GM10248 (cell line): ENCODE measurements at regions not wholly inside any gene's neighbourhood (a gene's known extent, or its start where the extent isn't known, plus 50 kb on each side); places are given as distances from the start of the nearest gene placed in this dataset.

Source experiments
- CTCF ChIA-PET: fragments of 300-600 bp; sonication (Branson Sonifier 250); formaldehyde crosslinking; extraction: SDS; loops from one replicate; lab custom pipeline; 2021; ENCODE audit warnings: antibody characterized with exemption; lab: Yijun Ruan, JAX
- POLR2A ChIA-PET: fragments of 350-650 bp; sonication (Branson Sonifier 250); formaldehyde crosslinking; extraction: SDS; loops from one replicate; lab custom pipeline; 2020; ENCODE audit warnings: antibody characterized with exemption; lab: Yijun Ruan, JAX
- DNase-seq: peaks from one replicate; pipeline ENCODE4 v3.0.0; 2012; ENCODE audit errors: extremely low spot score
- TF ChIP-seq, protein P1 (sequence below): IDR thresholded peaks from 2 replicates; pipeline ENCODE4 v1.5.1; 2012; ENCODE audit warnings: mild to moderate bottlenecking, low read depth; ENCODE audit errors: extremely low read depth, missing control alignments, control extremely low read depth

DNA sequence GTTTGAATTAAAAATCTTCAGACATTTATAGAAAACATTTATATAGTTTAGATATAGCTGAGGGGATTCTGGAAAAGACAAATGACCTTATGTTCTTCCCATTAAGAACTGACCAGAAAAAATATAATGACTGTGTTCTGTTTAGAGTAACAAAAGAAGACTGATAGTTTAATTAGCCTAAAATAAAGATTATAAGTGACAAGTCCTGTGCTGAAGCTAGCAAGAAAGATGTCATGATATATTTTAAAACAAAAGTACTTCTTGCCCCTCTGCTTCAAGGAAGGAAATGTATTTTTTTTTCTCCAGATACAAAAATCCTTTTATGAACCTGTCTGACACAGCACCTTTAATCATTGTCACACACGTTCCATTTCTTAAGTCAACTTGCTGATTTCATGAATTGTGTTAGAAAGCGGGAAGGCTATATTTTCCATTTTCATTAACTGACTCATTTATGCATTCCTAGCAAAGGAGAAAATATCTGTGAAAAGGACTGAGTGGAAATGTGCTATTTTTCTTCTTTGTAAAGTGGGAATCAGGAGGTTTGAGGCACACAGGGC lies 690.7 kb upstream of the GOT2 start:
- DNase-seq: no peak
- POLR2A ChIA-PET: no interaction called here
- CTCF ChIA-PET: no interaction called here
- TF ChIP-seq, protein P1, sequence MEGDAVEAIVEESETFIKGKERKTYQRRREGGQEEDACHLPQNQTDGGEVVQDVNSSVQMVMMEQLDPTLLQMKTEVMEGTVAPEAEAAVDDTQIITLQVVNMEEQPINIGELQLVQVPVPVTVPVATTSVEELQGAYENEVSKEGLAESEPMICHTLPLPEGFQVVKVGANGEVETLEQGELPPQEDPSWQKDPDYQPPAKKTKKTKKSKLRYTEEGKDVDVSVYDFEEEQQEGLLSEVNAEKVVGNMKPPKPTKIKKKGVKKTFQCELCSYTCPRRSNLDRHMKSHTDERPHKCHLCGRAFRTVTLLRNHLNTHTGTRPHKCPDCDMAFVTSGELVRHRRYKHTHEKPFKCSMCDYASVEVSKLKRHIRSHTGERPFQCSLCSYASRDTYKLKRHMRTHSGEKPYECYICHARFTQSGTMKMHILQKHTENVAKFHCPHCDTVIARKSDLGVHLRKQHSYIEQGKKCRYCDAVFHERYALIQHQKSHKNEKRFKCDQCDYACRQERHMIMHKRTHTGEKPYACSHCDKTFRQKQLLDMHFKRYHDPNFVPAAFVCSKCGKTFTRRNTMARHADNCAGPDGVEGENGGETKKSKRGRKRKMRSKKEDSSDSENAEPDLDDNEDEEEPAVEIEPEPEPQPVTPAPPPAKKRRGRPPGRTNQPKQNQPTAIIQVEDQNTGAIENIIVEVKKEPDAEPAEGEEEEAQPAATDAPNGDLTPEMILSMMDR: no peak

DNA sequence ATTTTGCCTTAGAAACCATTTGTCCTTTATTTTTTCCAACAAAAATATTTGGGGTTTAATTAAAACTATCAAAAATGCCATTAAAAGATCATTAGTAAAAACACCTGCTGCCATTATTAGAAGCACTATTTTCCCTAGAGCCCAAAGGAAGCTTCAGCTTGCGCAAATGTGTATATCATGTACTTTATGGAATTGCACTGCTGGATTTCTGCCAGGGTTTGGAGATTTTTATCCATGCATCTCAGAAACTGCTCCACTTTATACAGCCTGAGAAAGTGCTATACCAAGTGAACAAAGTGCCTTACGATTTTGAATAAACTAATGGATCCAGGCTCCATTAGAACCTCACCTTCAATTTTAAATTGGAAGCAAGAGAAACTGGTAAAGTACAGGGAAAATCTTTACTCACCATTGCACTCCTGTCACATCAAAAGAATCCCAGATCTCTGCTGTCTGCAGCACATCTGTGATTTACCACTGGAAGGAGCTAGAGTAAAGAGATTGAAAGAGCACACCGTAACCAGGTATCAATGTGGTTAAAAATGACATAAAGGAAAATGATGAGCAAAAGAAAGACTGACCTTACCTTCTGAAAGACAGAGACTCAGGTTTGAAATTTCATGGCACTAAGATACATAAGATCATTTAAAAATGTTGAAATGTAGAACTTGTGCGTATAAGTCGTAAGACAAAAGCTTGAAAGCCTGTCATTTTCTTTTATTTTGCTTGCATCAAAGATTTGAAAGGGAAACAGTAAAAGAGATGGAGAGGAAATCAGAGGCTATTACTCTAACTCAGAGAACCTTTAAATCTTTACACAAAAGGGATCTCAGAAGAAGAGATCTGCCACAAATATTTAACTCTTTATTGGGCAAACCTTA lies 678.1 kb upstream of the GOT2 start:
- CTCF ChIA-PET: interaction anchor here (1.2 kb wide), 1 partner anchor 20 kb away, joined by 3 read pairs; no protein-coding TSS in a partner anchor
- DNase-seq: no peak
- POLR2A ChIA-PET: no interaction called here
- TF ChIP-seq, protein P1: no peak

DNA sequence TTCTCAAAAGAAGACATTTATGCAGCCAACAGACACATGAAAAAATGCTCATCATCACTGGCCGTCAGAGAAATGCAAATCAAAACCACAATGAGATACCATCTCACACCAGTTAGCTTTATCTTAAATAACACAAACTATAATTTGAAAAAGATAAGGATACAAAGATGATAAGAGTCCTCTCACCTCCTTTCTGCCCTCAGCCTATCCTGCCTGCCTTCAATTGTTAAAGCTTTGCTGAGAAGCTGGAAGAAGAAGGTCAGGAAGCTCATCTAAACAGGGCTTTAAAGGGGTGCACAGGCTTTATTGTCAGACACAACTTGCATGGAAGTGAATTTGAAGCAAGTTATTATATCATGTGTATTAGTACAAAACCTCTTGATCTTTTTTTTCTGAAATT lies 676.3 kb upstream of the GOT2 start:
- ChIA-PET POLR2A (no interaction called here), CTCF (no interaction called here)
- TF ChIP-seq, protein P1: no peak
- no peak for DNase-seq

DNA sequence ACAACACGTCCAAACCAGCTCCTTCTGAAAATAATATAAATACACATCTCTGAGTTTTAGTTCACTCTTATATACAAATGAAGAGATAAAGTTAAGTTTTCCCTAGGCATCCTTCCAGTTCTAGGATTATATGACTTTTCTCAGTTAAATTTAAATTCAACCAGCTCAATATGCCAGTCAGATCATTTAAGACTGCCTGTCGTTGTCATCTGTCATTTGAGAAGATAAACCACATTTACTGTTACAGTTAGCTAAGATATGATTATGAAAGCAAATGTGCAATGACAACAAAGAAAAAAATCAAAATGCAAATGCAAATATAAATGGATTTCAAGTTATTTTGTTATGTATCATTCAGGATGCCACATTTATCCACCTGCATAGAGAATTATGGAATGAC lies 671.7 kb upstream of the GOT2 start:
- CTCF ChIA-PET: interaction anchor here (1.1 to 1.4 kb wide), 2 partner anchors 12 to 13 kb away, joined by 3 to 4 read pairs; no protein-coding TSS in a partner anchor
- no peak for DNase-seq

DNA sequence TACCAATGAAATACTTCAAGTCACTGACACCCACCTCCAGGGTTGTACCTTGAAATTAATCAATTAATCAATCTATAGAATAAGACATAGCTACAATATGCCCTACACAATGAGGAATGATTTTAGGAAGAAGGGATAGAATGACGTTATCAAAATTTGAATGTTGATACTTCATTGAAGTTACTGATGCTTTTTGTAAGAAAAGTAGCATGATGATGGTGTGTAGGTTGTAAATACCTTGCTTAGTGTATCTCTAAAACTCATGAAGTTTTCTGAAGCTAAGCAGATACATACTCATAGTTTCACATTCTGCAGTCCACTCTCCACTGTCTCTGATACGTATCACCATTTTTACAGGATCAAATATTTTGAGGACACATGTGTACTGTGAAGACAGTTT lies 670.4 kb upstream of the GOT2 start:
- TF ChIP-seq, protein P1: no peak

More for the DNA sequence above, 671.7 kb upstream of the GOT2 start:
- POLR2A ChIA-PET: no interaction called here
- TF ChIP-seq, protein P1: no peak

DNA sequence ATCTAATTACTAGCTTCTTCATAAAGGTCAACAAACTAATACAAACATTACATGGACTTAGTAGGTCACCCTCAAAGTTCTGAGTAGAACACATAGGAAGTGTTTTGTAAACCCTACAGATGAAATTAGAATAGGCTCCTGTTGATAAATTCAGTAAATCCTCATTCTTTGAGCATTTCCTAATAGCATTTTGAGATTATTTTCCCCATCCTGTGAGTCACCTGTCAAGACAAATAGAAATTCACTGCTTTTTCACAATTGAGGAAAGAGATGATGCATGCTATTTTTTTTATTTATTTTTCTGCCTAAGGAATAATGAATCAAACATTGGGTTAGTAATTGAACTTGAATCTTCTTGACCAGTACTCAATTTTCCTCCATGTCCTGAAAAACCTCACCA lies 666.7 kb upstream of the GOT2 start:
- TF ChIP-seq, protein P1: no peak
- ChIA-PET POLR2A (no interaction called here), CTCF (no interaction called here)
- no peak for DNase-seq

More for the DNA sequence above, 670.4 kb upstream of the GOT2 start:
- ChIA-PET POLR2A (no interaction called here), CTCF (no interaction called here)
- no peak for DNase-seq
